Stomach (tissue), 4 donors: ENCODE measurements at regions not wholly inside any gene's neighbourhood (a gene's known extent, or its start where the extent isn't known, plus 50 kb on each side); places are given as distances from the start of the nearest gene placed in this dataset.

Experiments
- CTCF ChIP-seq, 7 experiments: fragments of 450-650 bp in 4 of 7; fragments of 200-600 bp in 3 of 7; sonication (generic) in 3 of 7; IDR thresholded peaks; one replicate each; pipeline ENCODE4 v1.5.1; 2016 to 2019; ENCODE audit warnings: antibody characterized with exemption in 7 of 7, control low read depth in 2 of 7, mild to moderate bottlenecking in 1 of 7
- EP300 ChIP-seq: sonication (generic); formaldehyde crosslinking; IDR thresholded peaks from one replicate; pipeline ENCODE4 v1.6.1; 2017; ENCODE audit warnings: antibody characterized with exemption
- POLR2A ChIP-seq, 4 donors: fragments of 450-650 bp; IDR thresholded peaks; one replicate each; pipeline ENCODE4 v1.6.1; 2016; ENCODE audit warnings: antibody characterized with exemption in 4 of 4, control low read depth in 2 of 4, mild to moderate bottlenecking in 1 of 4, moderate library complexity in 1 of 4

GRCh38 chr12:92558806-92559205 is 144.0 kb upstream of the PLEKHG7 start:
- TF ChIP-seq CTCF (IDR thresholded peaks at IDR 0.05) = no peak
- TF ChIP-seq EP300 = no peak
- TF ChIP-seq POLR2A (IDR thresholded peaks at IDR 0.05) = no peak
